GM21381 (cell line): ENCODE measurements at regions not wholly inside any gene's neighbourhood (a gene's known extent, or its start where the extent isn't known, plus 50 kb on each side); places are given as distances from the start of the nearest gene placed in this dataset.
"Not testable (repeated sequence)": the region's sequence is repeated elsewhere in the genome, so short reads cannot be mapped to it uniquely, and the experiment has no call there.

Experiments
- ATAC-seq: cut with Tn5 transposase; IDR thresholded peaks from one replicate; pipeline ENCODE4 v1.9.1; 2021; ENCODE audit warnings: mild to moderate bottlenecking, moderate library complexity; ENCODE audit not compliant: unreplicated experiment

GRCh38 chr15:61374848-61375247 is 145.7 kb upstream of the RORA start:
- ATAC-seq, result no peak

GRCh38 chr15:61367953-61368352 is 138.9 kb upstream of the RORA start:
- ATAC-seq, result no peak

GRCh38 chr15:61364871-61365270 is 135.8 kb upstream of the RORA start:
- no peak for ATAC-seq

GRCh38 chr15:61362912-61363311 is 133.8 kb upstream of the RORA start:
- not testable (repeated sequence) for ATAC-seq

- no peak for ATAC-seq
These were observed 115.2 kb upstream of the RORA start for GRCh38 chr15:61344293-61344692.

- ATAC-seq, result no peak
These were observed 113.3 kb upstream of the RORA start for GRCh38 chr15:61342390-61342789.

- ATAC-seq, result no peak
These were observed 110.4 kb upstream of the RORA start for GRCh38 chr15:61339516-61339915.

- ATAC-seq, result no peak
These were observed 108.4 kb upstream of the RORA start for GRCh38 chr15:61337541-61337940.

GRCh38 chr15:61336026-61336638 is 107.0 kb upstream of the RORA start:
- ATAC-seq, result no peak

GRCh38 chr15:61334714-61335113 is 105.6 kb upstream of the RORA start:
- ATAC-seq, result not testable (repeated sequence)

GRCh38 chr15:61331019-61331418 is 101.9 kb upstream of the RORA start:
- no peak for ATAC-seq

GRCh38 chr15:61327019-61327631 is 98.0 kb upstream of the RORA start:
- ATAC-seq, result peak; percentile 70

- no peak for ATAC-seq
These were observed 90.8 kb upstream of the RORA start for GRCh38 chr15:61319892-61320291.

- ATAC-seq, result no peak
These were observed 89.9 kb upstream of the RORA start for GRCh38 chr15:61318802-61319525.

- no peak for ATAC-seq
These were observed 89.2 kb upstream of the RORA start for GRCh38 chr15:61318301-61318700.

GRCh38 chr15:61315471-61315870 is 86.4 kb upstream of the RORA start:
- no peak for ATAC-seq

- no peak for ATAC-seq
These were observed 85.3 kb upstream of the RORA start for GRCh38 chr15:61314427-61314826.

GRCh38 chr15:61309617-61310016 is 80.5 kb upstream of the RORA start:
- ATAC-seq, result no peak

GRCh38 chr15:61309031-61309511 is 80.0 kb upstream of the RORA start:
- no peak for ATAC-seq

- no peak for ATAC-seq
These were observed 79.3 kb upstream of the RORA start for GRCh38 chr15:61308437-61308836.

GRCh38 chr15:61307474-61307873 is 78.4 kb upstream of the RORA start:
- no peak for ATAC-seq

- no peak for ATAC-seq
These were observed 72.6 kb upstream of the RORA start for GRCh38 chr15:61301701-61302100.
